ENCODE measurements at regions not wholly inside any gene's neighbourhood (a gene's known extent, or its start where the extent isn't known, plus 50 kb on each side); places are given as distances from the start of the nearest gene placed in this dataset.

DNA sequence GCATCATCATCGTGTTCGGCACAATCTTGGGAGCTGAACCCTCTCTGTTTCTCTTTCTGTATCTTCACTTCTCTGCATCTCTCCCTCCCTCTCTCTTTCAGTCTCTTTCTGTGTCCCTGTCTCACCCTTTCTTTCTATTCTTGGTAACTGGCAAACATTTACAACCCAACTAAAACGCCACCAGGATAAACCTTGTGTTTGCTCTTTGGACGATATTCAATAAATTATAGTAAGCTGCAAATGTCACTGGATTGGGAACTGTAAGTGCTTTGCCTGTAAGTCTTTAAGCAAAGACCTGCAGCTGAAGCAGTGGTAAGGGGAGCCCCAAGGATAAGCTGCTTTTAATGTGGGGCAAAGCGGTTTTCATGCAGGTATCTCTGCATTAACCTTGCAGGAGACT is 558.0 kb upstream of the MKI67 start:
- no peak for DNase-seq
- no peak overlapping the region for H3K4me3 Mint-ChIP-seq
- H3K4me1 Mint-ChIP-seq (ENCODE audit: low read depth), result no peaks in the 10 kb centered on the region
- ChIA-PET POLR2A (interaction anchor here (0.6 kb wide), 1 partner anchor 252 kb away, joined by 3 read pairs; no protein-coding TSS in a partner anchor), CTCF (no interaction called here)
- H3K27ac Mint-ChIP-seq, result no peak overlapping the region
- no peaks in the 10 kb centered on the region for H3K27me3 Mint-ChIP-seq (ENCODE audit: low read depth)
- H3K9me3 Mint-ChIP-seq (ENCODE audit: insufficient read depth), result no peaks in the 10 kb centered on the region
- ATAC-seq, result no peak
- H3K36me3 Mint-ChIP-seq (ENCODE audit: low read depth), result no peaks in the 10 kb centered on the region

DNA sequence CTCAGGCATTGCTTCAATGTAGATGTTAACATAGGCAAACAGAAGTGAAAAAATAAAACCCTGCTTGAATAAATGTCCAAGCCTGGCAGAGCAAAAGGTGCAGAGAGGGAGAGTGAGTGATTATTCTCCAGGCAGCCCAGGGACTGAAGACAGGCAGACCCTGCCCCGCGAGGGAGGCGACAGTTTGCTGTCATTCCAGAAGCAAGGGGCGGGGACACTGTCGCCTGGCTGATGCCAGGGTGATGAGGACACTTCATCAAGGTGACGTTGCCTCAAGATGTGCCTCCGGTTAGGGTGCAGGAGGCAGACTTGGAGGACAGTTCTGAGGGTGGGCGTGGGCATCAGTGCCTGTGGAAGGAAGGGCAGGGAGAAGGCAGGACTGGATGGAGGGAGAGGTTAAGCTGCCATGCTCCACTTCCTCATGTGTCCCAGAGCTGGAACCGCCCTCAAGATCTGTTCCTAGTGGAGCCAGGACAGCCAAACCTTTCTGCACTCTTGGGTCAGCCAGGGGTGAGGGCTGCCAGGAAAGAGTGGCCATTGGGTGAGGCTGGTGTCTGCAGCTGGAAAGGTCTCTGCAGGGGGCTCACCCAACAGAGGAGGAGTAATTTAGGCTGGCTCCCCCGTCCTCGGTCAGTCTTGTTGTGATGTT is 560.5 kb upstream of the MKI67 start:
- no peaks in the 10 kb centered on the region for H3K9me3 Mint-ChIP-seq (ENCODE audit: insufficient read depth)
- POLR2A ChIA-PET, result no interaction called here
- H3K4me1 Mint-ChIP-seq (ENCODE audit: low read depth), result no peaks in the 10 kb centered on the region
- DNase-seq (no peak), ATAC-seq (no peak)
- H3K4me3 Mint-ChIP-seq, result no peak overlapping the region
- CTCF ChIA-PET, result no interaction called here
- no peak overlapping the region for H3K27ac Mint-ChIP-seq
- H3K36me3 Mint-ChIP-seq (ENCODE audit: low read depth), result no peaks in the 10 kb centered on the region
- no peaks in the 10 kb centered on the region for H3K27me3 Mint-ChIP-seq (ENCODE audit: low read depth)

DNA sequence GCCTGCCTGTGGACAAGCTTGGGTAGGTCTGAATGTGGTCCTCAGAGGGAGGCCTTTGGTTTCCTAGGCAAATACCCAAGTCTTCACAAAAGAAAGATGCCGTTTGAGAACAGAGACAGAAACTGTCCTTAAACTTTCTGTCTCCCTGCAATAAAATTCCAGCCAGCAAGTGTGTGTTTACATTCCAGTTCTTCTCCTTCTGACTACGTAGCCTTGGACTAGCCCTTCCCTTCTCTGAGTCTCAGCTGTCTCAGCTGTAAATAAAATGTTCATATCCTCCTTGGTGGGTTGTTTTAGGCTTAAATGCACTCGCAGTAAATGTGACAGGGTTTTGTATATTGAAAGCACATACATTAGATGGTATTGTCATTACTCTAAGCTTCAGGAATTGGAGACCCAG is 561.2 kb upstream of the MKI67 start:
- DNase-seq (no peak), ATAC-seq (no peak)
- Mint-ChIP-seq H3K9me3 (ENCODE audit: insufficient read depth) (no peaks in the 10 kb centered on the region), H3K27me3 (ENCODE audit: low read depth) (no peaks in the 10 kb centered on the region), H3K4me3 (no peak overlapping the region), H3K36me3 (ENCODE audit: low read depth) (no peaks in the 10 kb centered on the region), H3K27ac (no peak overlapping the region), H3K4me1 (ENCODE audit: low read depth) (no peaks in the 10 kb centered on the region)
- CTCF ChIA-PET, result no interaction called here
- POLR2A ChIA-PET, result no interaction called here

DNA sequence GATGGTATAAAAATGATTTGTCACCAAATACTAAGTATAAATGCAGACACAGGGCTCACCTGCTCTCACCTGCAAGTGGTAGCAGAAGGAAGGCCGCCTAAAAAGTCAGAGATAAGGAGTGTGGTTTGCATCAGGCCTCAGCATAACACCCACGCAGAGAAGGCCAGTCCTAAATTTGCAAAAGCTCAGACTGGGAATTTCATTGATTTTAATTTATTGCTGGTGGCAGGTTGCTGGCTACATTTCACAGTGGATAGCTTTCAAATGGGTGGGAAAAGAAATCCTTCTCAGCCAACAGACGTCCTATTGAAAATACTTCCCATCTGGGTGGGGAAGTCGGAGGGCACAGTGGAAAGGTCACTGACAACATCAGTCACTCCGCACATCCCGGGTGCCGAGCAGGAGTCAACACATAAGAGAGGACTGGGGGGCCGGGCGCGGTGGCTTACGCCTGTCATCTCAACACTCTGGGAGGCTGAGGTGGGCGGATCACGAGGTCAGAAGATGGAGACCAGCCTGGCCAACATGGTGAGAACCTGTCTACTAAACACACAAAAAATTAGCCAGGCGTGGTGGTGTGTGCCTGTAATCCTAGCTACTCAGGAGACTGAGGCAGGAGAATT is 561.8 kb upstream of the MKI67 start:
- CTCF ChIA-PET, result no interaction called here
- no peak overlapping the region for H3K4me3 Mint-ChIP-seq
- no peak for ATAC-seq

DNA sequence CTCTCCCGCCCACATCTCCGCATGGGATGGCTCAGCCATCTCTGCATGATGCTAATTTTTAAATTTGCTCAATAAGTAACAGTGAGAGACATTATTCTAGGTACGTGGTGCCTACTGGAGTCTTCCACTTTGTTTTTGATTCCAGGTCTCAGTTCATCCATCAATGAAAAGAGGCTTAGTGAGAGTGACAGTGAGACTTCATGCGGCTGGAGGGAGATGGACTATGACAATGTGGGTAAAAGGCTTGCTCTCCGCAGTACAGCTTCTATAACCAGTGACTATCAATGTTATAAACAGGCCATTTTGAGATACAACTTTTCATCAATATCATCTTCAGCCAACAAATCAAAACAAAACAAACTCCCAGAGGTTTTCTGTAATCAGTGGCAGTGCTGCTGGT is 563.4 kb upstream of the MKI67 start:
- POLR2A ChIA-PET, result no interaction called here
- ATAC-seq (no peak), DNase-seq (no peak)
- CTCF ChIA-PET, result no interaction called here
- H3K27me3 Mint-ChIP-seq (ENCODE audit: low read depth), result no peaks in the 10 kb centered on the region
- no peak overlapping the region for H3K4me3 Mint-ChIP-seq
- no peaks in the 10 kb centered on the region for H3K9me3 Mint-ChIP-seq (ENCODE audit: insufficient read depth)
- no peaks in the 10 kb centered on the region for H3K36me3 Mint-ChIP-seq (ENCODE audit: low read depth)
- H3K4me1 Mint-ChIP-seq (ENCODE audit: low read depth), result no peaks in the 10 kb centered on the region
- H3K27ac Mint-ChIP-seq, result no peak overlapping the region

More for the DNA sequence above, 561.8 kb upstream of the MKI67 start:
- Mint-ChIP-seq H3K27ac (no peak overlapping the region), H3K4me1 (ENCODE audit: low read depth) (no peaks in the 10 kb centered on the region), H3K9me3 (ENCODE audit: insufficient read depth) (no peaks in the 10 kb centered on the region), H3K27me3 (ENCODE audit: low read depth) (no peaks in the 10 kb centered on the region), H3K36me3 (ENCODE audit: low read depth) (no peaks in the 10 kb centered on the region)
- POLR2A ChIA-PET, result no interaction called here
- no peak for DNase-seq

DNA sequence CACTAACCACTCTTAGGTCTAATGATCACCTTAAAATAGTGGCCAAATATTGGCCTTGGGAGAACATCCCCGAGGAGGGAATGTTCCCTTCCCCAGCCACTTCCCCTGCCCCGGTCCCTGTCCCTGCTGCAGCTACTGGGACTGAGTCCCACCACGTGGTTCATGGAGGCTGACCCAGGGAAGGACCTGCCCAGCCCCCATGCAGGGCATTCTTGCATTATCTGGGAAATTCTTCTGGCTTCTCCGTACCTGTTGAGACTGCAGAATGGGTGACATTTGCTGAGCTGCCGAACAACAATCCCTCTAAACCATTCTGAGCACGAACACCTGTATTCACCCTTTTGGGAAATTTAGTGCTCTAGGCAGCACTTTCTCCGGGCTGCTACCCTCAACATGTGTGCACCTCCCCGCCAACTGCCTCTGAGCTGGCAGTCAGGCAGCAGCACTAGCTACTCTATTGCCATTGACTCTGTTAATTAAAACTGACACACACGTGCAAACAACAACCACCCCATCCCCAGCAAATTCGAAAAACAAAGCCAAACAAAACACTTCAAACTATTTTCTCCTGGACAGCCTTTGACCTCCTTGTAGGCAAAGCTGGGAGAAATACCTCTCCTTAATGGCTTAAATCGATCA is 567.4 kb upstream of the MKI67 start:
- ATAC-seq (no peak), DNase-seq (no peak)
- POLR2A ChIA-PET, result interaction anchor here (0.6 kb wide), 1 partner anchor 452 kb away, joined by 3 read pairs; no protein-coding TSS in a partner anchor
- H3K4me1 Mint-ChIP-seq (ENCODE audit: low read depth), result no peaks in the 10 kb centered on the region
- no peaks in the 10 kb centered on the region for H3K36me3 Mint-ChIP-seq (ENCODE audit: low read depth)
- H3K4me3 Mint-ChIP-seq, result no peak overlapping the region
- no peaks in the 10 kb centered on the region for H3K9me3 Mint-ChIP-seq (ENCODE audit: insufficient read depth)
- H3K27ac Mint-ChIP-seq, result no peak overlapping the region
- H3K27me3 Mint-ChIP-seq (ENCODE audit: low read depth), result no peaks in the 10 kb centered on the region
- CTCF ChIA-PET, result no interaction called here

DNA sequence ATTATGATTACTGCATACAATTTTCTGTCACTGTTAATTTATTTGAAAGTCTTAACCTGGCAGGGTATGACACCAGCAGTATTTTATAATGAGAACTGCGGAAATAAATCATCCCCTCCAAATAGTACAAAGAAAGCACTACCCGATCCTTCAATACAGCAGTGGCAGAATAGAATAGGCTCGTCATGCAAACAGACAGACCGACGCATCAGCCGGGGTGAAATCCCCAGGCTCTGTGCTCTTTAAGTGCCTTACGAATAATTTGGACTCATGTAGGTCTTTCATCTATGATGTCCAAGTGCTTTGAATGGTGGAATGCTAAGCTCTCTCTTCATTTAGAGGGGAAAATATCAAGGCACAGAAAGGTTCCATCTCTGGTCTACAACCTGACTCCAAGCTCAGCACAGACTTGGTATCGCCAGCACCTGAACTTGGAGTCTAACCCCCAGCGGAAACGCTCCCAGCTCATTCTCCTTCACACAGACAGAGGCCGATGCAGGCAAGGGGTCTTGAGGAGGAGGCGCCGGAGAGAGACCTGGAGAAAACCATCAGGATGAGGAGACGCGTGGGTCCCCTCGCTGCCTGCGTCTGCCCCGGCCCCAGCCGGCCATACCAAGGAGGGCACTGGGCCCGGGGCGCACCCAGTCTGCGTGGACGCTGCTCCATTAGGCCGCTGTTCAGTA is 568.1 kb upstream of the MKI67 start:
- no peaks in the 10 kb centered on the region for H3K36me3 Mint-ChIP-seq (ENCODE audit: low read depth)
- ATAC-seq (no peak), DNase-seq (no peak)
- no peaks in the 10 kb centered on the region for H3K27me3 Mint-ChIP-seq (ENCODE audit: low read depth)
- H3K4me3 Mint-ChIP-seq, result no peak overlapping the region
- no peaks in the 10 kb centered on the region for H3K9me3 Mint-ChIP-seq (ENCODE audit: insufficient read depth)
- CTCF ChIA-PET, result no interaction called here
- no peak overlapping the region for H3K27ac Mint-ChIP-seq
- no peaks in the 10 kb centered on the region for H3K4me1 Mint-ChIP-seq (ENCODE audit: low read depth)
- POLR2A ChIA-PET, result no interaction called here

DNA sequence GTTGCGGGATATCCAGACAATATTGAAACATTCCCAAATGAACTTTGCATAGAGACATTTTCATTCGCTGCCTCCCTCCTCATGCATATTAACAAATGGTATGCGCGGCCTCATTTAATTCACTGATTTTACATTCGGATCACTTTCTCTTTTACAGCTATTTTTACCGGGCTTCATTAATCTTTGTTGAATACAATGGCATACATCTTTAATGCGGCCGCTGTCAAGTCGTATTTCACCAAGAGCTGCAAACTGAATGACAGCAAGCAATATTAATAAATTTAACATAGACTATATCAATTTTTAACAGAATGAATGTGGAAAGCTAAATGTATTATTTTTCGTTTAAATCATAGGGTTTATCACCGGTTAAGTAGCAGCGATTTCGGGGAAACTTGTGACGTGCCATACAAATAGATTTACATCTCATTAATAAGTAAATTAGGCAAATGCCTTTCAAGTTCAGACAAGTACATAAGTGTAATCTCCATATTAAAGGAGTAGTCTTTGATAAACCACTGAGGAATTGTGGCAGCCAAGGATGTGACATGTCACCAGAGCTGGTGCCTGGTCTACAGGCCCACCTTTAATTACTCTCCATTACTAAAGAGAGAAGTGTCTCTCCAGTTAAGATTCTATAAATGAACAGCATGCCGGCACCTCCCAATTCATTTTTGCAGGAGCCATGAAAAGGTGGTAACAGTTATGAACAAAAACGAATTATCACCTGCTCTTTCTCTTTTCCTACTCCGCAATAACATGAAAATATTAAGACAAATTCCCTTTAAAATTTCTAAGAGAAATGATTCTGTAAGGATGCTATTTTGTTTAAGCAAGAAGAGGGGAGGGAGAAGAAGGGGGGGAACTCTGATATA is 568.9 kb upstream of the MKI67 start:
- H3K36me3 Mint-ChIP-seq (ENCODE audit: low read depth), result no peaks in the 10 kb centered on the region
- no peaks in the 10 kb centered on the region for H3K27me3 Mint-ChIP-seq (ENCODE audit: low read depth)
- ATAC-seq (no peak), DNase-seq (no peak)
- CTCF ChIA-PET, result no interaction called here
- H3K9me3 Mint-ChIP-seq (ENCODE audit: insufficient read depth), result no peaks in the 10 kb centered on the region
- H3K27ac Mint-ChIP-seq, result no peak overlapping the region
- POLR2A ChIA-PET, result no interaction called here
- H3K4me3 Mint-ChIP-seq, result no peak overlapping the region
- H3K4me1 Mint-ChIP-seq (ENCODE audit: low read depth), result no peaks in the 10 kb centered on the region

DNA sequence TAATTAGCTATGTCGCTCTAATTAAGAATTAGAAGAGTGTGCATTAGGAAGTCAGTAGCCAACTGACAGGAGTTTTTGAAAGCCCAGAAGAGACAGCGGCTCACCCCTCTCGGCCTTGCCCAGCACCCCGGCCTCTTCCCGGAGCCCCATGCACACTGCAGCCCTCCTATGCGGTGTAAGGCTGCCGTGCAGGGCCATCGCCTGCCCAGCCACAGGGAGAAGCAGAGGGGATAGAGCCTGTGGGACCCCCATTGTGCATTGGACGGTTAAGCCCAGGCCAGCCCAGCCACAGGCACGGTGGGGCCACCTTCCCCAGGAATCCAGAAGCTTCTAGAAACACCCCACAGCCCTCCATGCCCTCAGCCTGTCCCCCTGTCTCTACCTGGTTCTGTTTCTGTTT is 569.7 kb upstream of the MKI67 start:
- Mint-ChIP-seq H3K27ac (no peak overlapping the region), H3K9me3 (ENCODE audit: insufficient read depth) (no peaks in the 10 kb centered on the region), H3K4me3 (no peak overlapping the region), H3K4me1 (ENCODE audit: low read depth) (no peaks in the 10 kb centered on the region), H3K36me3 (ENCODE audit: low read depth) (no peaks in the 10 kb centered on the region), H3K27me3 (ENCODE audit: low read depth) (no peaks in the 10 kb centered on the region)
- ATAC-seq (no peak), DNase-seq (no peak)
- POLR2A ChIA-PET, result no interaction called here
- CTCF ChIA-PET, result no interaction called here

DNA sequence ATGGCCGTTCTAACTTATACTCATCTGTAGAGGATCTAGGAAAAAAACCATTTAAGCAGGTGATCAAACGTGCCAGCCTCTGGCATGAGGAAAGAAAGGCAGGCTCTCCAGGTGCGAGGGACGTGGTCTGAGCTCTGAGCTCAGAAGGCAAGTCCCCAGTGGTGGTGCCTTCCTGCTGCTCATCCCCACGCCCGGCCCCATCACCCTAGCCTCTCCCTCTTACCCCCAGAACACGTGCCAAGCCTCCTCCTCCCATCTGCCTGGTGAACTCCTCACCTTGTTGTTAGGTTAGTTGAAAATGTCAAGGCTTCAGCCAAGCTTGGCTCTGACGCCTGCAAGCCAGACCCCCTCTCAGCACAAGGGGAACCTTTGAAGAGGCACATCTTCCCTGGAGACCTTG is 571.2 kb upstream of the MKI67 start:
- H3K36me3 Mint-ChIP-seq (ENCODE audit: low read depth), result no peaks in the 10 kb centered on the region
- ChIA-PET CTCF (no interaction called here), POLR2A (no interaction called here)
- H3K27ac Mint-ChIP-seq, result no peak overlapping the region
- H3K27me3 Mint-ChIP-seq (ENCODE audit: low read depth), result no peaks in the 10 kb centered on the region
- ATAC-seq (no peak), DNase-seq (no peak)
- H3K4me1 Mint-ChIP-seq (ENCODE audit: low read depth), result no peaks in the 10 kb centered on the region
- no peaks in the 10 kb centered on the region for H3K9me3 Mint-ChIP-seq (ENCODE audit: insufficient read depth)
- H3K4me3 Mint-ChIP-seq, result no peak overlapping the region

DNA sequence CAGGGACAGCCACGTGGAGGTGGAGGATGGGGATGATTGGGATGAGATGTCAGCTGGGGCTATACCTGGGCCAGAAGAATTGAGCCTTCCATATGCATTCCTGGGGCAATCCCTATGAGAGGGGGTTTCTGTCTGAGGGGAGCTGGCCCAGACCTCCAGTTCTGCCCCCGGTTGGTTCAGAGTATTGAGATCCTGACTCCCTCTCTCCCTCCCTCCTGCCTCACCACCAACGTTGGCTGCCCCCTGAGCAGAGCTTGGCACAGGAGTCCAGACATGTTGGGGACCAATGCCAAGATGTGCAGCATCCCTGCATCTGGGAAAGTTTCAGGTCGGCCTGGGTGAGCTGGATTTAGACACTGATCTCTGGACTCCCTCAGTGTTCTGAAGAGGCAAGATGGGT is 575.2 kb upstream of the MKI67 start:
- no peak for ATAC-seq

DNA sequence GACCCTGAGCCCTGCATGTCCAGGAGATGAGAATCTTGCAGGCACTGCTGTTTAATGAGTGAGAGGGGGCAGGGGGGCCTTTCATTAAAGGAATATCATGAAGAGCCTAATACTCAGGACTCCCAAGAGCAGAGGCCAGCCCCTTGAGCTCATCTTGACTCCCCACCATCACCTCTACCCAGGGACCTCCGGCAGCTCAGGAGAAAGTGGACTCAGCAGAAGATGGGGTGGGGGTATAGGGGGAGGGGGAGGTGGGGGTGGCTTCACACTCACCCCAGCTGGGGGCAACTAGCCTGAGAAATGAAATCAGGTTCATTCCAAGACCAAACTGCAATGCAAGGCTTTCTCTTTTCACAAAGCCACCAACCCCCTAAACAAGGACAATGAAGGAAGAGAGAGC is 575.6 kb upstream of the MKI67 start:
- Mint-ChIP-seq H3K4me3 (no peak overlapping the region), H3K4me1 (ENCODE audit: low read depth) (no peaks in the 10 kb centered on the region), H3K9me3 (ENCODE audit: insufficient read depth) (no peaks in the 10 kb centered on the region), H3K27ac (no peak overlapping the region), H3K27me3 (ENCODE audit: low read depth) (peaks cover 2% of the 10 kb centered on the region), H3K36me3 (ENCODE audit: low read depth) (no peaks in the 10 kb centered on the region)
- ATAC-seq (no peak), DNase-seq (no peak)
- CTCF ChIA-PET, result no interaction called here
- POLR2A ChIA-PET, result no interaction called here

More for the DNA sequence above, 575.2 kb upstream of the MKI67 start:
- Mint-ChIP-seq H3K4me1 (ENCODE audit: low read depth) (no peaks in the 10 kb centered on the region), H3K4me3 (no peak overlapping the region), H3K27me3 (ENCODE audit: low read depth) (peaks cover 2% of the 10 kb centered on the region), H3K36me3 (ENCODE audit: low read depth) (no peaks in the 10 kb centered on the region), H3K9me3 (ENCODE audit: insufficient read depth) (no peaks in the 10 kb centered on the region), H3K27ac (no peak overlapping the region)
- no peak for DNase-seq
- ChIA-PET CTCF (no interaction called here), POLR2A (no interaction called here)
